Activated CD8-positive, alpha-beta memory T cell treated with anti-CD3 and anti-CD28 coated beads, Interleukin-2, amount 50 U/mL, for 24 hours (primary cell): ENCODE measurements at regions not wholly inside any gene's neighbourhood (a gene's known extent, or its start where the extent isn't known, plus 50 kb on each side); places are given as distances from the start of the nearest gene placed in this dataset.

Experiments
- DNase-seq: peaks from one replicate; pipeline ENCODE4 v3.0.0-alpha.2; 2020; ENCODE audit errors: extremely low read depth

DNA sequence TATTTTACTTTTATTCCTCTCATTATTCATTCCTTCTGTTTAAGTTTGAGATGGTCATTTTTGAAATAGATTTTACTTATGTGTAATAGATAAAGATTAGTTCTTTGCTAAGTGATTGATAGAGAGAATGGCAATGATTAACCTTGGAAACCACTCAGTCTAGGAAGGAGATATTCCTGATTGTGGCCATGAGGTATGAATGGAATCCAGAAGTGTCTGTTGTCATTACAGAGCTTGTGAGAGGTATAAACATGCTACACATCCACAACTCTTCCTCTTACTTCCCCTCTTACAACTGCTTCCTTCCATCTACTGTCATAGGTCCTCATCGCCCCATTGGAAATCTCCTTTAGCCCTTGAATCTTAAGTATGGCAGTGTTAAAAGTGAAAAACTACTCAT is 988.8 kb upstream of the B3GALT2 start:
- DNase-seq: no peak

DNA sequence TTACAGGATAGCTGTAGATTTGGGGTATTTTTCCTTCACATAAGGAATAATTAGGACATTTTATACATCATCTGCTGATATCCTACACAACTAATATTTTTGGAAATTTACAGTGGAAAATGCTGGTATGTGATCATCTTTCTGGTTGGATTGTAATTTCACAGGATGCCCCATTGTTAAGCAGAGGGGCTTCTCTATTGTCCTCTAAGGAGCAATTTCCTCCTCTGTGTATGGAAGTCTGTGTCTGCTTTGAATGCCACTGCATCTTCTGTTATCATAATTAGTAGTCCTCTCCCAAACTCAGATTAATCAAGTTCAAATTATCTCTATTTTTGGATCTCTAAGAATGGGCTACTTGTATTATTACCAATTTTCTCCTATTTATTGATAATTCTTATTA is 988.1 kb upstream of the B3GALT2 start:
- no peak for DNase-seq

DNA sequence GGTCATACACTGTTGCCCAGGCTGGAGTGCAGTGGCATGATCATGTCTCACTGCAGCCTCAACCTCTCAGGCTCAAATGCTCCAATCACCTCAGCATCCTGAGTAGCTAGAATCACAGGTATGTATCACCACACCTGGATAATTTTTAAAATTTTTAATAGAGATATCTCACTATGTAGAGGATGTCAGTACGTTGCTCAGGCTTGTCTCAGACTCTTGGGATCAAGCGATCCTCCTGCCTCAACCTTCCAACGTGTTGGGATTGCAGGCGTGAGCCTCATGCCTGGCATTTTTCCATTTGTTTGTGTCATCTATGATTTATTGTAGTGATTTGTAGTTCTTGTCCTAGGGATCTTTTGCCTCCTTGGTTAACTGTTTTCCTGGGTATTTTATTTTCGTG is 985.2 kb upstream of the B3GALT2 start:
- DNase-seq: no peak

DNA sequence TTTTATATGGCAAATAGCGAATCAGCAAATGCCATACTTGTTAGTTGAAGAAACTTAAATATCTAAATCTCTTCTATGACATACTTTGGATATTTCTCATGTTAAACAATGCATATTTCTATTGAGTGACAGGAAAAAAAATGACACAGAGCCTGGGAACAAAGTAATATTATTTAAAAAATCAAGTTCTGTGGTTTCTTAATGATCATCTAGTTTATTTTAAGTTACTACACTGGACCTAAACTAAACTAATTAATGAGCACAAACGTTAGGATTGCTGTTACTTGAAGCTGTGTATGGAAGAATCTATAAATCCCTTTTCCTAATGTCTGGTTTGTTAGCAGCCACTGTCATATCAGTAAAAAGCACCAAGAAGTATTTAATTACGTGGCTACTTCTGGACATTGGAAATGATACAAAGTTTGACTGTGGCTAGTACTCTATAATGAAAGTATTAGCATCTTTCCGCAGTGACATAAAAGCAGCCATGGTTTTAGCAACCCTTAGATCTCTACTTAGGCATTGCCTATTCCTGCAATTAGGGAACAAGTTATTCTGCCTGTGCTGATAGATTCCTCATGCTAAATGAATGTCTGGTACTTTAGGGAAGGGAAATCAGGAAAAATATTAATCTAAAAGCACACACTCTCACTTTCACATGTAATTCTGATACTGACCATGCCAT is 981.7 kb upstream of the B3GALT2 start:
- no peak for DNase-seq

DNA sequence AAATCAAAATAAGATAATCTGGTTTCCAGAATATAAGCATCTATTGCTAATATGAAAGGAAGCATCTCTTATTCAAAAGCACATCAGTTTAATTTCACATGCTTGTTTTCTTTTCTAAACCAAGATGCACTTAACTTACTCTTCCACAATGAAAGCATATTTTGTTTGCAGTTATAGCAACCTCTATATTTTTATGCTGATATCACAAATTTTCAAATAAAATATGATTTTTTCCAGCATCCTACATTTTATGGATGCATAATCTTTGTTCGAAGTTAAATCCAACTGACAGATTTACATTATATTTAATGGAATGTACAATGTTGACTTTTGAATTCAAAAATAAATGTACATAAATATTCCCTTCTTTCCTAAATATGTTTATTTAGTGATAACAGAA is 978.3 kb upstream of the B3GALT2 start:
- DNase-seq: no peak

DNA sequence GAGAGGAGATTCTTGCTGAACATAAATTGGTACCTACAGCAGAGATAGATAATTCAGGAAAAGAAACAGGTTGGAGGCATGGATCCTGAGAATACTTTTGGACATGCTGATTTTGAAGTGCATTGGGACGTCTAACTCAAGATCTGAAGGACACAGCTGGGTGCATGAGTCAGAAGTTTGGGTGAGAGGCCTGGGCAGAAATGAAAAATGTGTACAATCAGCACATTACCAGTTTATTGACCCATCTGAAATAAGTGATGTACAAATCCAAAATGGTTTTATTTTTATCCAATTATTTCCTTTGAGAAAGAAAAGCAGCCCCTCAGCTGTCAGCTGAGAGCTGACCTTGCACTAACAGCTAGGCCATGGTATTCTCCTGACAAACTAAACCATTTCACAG is 975.2 kb upstream of the B3GALT2 start:
- DNase-seq: no peak

DNA sequence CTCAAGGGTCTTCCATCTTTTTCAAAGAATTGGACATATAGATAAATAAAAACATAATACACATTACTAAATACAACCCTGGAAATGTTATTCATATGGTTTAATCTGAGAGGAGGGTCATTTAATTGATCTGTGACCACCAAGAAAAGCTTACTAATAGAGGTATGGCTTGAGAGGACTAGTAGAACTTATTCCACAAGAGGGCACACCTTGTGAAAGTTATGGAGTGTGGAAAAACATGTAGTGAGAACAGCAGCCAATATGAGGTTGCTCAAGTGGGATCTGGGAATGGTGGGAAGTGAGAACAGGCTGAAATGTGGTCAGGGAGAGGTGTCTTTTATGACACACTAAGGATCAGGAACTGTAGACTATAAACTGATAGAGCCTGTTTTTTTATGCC is 973.5 kb upstream of the B3GALT2 start:
- DNase-seq: no peak

DNA sequence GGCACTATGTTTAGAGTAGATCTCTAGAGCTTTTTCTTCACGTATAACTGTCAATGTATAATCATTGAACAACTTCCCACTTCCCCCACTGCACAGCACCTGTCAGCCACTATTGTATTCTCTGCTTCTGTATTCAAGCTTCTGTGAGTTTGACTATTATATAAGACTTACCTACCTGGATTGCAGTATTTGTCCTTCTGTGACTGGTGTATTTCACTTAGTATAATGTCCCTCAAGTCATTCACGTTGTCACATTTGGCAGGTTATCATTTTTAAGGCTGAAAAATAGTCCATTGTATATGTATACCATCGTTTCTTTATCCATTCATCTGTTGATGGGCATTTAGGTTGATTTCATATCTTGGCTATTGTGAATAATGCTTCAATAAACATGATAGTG is 969.5 kb upstream of the B3GALT2 start:
- no peak for DNase-seq

DNA sequence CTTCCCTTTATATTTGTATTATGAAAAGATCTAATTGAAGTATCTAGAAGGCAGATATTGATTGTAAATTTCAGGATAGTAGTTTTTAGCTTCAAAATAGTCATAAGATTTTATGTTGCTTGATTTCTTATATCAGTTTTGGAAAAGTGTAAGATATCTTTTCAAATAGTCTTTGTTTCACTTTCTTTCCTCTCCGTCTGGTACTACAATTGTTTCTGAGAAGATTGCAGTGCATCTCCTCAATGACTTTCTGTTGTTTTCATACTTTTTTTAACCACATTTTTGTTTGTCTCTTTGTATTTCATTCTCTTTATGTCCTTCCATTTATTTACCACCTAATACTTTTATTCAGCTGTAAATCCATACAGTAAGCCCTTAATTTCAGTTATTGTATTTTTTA is 964.6 kb upstream of the B3GALT2 start:
- no peak for DNase-seq

DNA sequence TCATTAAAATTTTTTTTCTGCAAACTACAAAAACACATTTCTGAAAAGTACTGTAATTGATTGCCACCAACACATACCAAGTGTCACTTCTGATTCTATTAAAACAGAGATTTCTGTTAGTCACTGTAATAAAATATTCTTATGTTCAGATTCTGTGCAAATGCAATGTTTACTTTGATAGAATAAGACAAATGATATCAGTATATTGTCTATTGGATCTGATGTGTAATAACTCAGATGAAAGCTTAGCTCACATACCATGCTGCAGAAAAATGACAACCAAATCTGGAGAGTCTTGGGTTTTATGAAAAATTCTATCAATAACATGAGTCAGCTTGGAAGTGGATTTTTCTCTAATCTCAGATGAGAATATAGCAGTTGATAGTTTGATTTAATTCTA is 963.8 kb upstream of the B3GALT2 start:
- DNase-seq: no peak

DNA sequence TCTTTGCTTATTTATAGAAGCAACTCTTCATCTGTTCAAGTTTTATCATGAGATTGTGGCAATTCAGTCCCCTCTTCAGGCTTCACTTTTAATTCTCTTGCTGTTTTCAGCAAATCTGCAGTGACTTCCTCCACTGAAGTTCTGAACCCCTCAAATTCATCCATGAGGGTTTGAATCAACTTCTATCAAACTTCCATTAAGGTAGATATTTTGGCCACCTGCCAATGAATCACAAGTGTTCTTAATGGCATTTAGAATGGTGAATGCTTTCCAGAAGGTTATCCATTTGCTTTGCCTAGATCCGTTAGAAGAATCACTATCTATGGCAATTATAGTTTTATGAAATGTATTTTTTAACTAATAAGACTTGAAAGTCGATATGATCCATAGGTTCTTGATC is 946.7 kb upstream of the B3GALT2 start:
- no peak for DNase-seq

DNA sequence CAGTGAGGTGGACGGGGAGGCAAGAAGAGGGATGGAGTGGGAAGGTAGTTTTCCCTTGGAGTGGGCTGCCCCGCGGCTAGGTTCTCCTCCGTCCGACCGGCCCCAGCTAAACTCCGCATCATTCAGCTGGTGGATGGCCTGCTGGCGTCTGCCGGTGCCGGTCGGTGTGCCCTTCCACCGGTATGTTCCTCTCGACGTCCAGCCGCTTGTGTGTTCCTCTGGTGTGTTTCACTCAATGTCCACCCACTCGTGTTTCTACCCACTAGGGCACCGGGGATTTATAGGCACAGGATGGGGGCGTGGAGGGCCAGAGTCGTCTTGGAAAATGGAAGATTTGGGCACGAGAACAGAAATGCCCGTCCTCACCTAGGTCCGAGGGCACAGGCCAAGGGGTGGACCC is 931.7 kb upstream of the B3GALT2 start:
- no peak for DNase-seq

DNA sequence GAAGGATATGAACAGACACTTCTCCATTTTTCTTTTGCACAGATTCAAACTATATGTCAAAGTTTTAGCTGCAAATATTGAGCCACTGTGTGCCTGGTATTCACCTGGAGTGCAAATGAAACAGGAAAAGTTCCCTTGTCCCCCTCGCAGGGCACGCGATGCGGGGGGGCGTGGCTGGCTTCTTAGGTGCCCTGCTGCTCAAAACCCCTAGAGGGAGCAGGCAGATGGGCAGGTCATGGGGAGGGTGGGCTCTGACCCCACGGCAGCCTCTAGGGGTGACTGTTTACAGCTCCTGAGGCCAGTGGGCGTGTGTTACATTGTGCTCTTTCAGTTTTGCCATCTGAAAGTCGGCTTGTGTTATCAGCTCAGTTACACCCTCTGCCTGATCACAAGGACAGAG is 931.2 kb upstream of the B3GALT2 start:
- DNase-seq: no peak

DNA sequence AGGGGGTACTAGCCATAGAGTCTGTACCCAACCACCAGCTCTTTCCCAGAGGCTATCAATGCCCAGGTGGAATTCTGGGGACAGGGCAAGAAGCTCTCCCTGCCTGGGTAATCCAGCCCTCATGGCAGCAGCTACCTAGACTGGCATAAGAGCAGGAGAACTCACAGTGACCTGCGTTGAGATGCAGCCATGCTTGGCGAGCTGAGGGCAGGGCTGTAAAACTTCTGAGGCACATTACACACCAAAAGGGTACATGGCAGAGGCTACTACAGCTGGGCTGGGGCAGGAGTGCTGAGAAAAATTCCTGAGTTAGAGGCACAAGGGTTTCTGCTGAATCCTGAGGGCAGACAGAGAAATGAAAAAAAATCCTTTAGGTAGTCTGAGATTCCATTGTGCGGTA is 927.9 kb upstream of the B3GALT2 start:
- DNase-seq: no peak

DNA sequence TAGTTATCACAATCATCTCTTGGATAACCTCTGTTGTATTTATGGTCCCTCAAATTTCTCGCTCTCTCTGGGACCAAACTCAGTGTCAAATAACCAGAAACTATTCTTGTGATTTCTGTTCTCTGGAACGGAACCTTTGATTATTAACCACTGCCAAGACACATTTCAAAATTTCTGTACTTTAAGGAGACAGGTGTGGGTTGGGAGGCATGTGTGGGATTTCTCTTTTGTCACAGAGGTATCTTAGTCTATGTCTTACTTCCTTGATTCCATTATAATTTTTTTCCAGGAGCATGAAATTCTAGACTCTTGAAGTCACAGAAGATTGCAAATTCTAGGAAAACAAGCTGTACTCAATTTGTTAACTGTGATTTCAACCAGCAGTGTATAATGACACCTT is 919.0 kb upstream of the B3GALT2 start:
- no peak for DNase-seq

DNA sequence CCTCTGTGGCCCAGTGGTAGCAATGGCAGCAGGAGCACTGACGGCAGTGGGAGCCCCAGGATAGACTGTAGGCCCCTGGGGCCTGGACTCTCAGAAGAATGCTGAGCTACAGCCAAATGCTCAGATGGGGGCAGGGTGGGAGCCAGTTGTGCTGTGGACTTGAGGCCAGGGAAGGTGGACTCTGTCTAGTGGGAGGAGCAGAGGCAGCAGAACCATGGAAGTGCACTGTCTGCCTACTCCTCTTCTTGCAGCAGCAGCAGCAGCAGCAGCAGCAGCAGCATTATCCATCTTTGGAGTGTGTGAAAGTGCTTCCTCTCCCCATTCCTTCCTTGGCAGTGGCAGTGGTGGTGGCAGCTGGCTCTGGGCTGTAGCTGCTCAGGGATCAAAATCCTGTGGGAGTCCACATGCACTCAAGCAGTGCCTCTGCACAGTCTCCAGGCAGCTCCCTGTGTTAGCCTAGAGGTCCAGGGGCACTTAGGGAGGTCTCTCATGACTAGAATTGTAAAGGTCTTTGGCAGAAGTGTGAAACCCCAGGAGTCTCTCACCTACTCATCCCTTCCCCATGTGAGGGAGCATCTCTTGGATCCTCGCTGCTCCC is 917.9 kb upstream of the B3GALT2 start:
- no peak for DNase-seq

DNA sequence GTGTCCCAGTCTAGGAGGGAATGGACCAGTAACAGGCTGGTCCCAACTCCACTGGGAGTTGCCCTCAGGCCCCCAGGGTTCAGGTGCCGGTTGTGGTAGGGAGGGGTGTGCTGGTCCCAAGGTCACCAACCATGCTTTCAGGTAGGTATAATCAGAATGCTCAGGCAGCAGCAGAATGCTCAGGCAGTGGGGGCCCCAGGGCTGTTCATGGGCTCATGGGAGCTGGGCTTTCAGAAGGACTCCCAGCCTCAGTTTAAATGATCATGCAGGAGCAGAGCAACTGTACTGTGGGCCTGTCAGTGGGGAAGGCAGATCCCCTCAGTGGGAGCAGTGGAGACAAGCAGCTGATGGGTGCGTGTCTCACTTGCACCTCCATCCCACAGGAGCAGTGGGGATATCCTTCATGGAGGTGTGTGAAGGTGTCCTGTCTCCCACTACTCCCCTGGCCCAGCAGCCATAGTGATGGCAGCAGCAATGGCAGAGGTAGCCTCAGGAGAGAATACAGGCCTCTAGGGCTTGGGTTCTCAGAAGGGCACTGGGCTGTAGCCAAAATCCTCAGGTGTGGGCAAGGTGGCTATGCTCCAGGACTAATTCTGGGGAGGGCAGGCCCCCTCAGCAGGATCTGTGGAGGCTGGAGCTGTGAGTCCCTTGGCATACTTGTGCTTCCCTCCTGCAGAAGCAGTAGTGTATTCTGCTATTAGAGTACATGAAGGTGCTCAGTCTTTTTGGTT is 917.3 kb upstream of the B3GALT2 start:
- DNase-seq: no peak

DNA sequence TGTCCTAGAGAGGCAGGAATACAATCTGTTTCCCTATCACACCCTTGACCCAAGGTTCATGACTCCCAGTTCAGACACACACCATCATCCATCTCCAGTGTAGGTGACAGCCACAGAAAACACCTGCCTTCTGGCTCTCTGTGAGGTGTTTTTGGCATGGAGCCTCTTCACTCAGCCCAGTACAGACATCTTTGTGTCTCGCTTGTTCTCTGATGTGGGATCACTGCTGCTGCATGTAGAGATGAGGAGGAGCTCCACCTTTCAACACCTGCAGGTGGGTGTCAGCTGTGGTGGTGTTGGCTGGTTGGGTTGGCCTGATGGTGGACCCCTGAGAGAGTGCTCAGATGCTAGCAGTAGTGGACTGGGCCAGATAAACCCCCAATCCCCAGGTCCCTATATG is 916.7 kb upstream of the B3GALT2 start:
- DNase-seq: no peak

DNA sequence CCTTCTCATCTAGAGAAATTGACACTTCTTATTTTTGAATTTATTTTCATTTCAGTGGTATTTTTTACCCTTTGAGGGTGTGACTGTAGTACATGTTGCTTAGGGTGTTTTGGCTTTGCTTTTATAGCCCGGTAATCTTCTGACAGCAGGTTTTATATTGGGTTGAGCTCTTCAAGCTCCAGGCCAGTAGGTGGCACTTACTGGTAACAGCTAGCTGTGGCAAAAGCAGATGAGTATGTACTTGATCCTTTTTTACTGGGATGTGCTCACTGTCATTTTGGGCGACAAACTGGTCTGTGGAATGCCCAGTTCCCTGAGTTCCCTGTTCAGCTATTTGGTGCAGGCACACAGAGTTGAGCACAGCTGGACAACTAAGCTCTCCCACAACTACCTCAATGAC is 916.2 kb upstream of the B3GALT2 start:
- DNase-seq: no peak

DNA sequence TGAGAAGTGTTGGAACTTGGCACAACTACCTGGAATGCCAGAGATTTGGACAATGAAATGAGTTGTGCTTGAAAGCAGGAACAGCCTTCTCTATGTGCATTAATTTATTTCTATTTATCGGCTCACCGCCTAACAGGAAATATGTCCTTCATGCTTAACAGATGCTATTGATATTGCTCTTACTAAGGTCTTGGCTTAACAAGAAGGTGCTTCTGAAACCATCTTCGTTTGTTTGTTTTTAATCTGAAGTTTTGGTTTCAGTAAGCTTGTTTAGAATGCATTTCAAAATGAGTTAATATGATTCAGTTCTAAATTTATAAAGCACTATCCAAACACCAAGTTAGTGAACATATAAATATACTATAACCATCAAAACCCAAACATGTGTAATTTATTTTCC is 898.3 kb upstream of the B3GALT2 start:
- no peak for DNase-seq

DNA sequence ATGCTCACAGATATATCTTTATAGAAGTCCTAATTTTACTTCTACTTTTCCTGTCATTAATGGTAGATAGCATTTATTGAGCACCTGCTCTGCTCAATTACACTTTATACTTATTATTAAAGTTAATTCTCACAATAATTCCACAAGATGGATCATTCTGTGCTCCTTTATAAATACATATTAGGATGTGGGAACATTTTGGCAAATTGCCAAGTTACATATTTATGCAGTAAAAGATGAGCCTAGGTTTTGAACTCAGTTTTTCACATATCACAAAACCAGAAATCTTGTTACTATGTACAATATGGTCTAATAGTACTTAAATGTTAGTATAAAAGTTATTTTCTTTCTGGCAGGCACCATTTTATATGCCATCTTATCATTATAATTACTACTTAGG is 895.0 kb upstream of the B3GALT2 start:
- DNase-seq: no peak

DNA sequence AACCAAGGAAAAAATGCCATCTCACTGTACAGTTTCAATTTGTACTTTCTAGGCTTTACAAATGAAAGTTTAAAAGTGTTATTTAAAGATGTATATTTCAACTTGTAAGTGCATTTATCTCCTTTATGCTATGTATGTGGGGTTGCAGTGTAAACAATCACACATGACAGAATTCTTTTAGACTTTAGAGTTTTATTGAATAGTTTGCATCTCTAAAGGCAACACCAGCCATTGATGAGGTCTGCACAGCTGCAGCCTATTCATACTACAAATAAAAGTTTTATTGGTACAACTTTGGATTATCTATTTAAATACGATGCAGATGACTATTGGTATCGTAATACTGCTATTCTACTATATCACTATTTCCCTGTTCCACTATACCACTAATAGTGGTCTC is 894.4 kb upstream of the B3GALT2 start:
- DNase-seq: no peak

DNA sequence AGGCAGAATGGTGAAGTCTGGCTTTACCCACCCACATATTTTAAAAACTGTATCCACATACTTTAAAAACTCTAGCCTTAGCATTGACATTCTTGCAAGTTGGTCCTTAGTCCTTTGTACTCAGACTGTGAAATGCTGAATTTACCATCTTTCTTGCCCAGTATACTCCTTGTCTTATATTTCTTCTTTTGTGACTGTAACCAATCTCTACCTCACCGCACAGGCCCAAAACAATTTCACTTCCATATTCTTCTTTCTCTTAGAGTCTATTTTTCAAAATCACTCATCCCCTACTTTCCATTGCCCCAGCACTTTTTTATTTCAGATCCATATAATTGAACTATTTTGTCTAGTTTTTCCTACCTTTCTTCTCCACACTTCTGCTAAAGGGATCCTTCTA is 892.4 kb upstream of the B3GALT2 start:
- no peak for DNase-seq

DNA sequence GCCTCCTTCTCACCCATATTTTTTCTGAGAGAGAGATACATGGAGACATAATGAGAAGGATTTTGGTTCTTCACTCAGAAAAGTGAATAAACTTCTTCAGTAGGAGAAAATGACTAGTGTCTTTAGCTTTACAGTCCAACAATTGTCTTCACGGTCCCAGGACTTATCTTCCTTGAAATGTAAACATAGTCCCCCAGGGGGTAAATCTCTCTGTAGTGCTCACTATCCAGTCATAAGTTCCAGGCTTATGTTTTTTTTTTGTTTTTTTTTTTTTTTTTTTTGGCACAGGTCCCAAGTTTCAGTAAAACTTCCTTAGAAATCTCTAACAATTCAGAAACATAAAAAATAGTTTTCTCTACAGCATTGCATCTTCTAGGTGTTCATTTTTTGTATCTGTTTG is 890.2 kb upstream of the B3GALT2 start:
- DNase-seq: no peak
